Loucy (cell line): ENCODE measurements at regions not wholly inside any gene's neighbourhood (a gene's known extent, or its start where the extent isn't known, plus 50 kb on each side); places are given as distances from the start of the nearest gene placed in this dataset.

Experiments
- H2AFZ ChIP-seq: fragments of 200-600 bp; sonication (generic); 2 replicates; pipeline ENCODE4 v1.6.0; 2016; ENCODE audit warnings: antibody characterized with exemption, mild to moderate bottlenecking, low read length, moderate library complexity
- H3F3A ChIP-seq: fragments of 200-600 bp; 2 replicates; pipeline ENCODE4 v1.6.0; 2016; ENCODE audit warnings: antibody characterized with exemption, low read depth, mild to moderate bottlenecking
- H3K27me3 ChIP-seq: fragments of 200-600 bp; sonication (generic); 2 replicates; pipeline ENCODE4 v1.6.1; 2014; ENCODE audit warnings: low read length, mild to moderate bottlenecking; ENCODE audit not compliant: insufficient read depth, poor library complexity, severe bottlenecking
- H3K36me3 ChIP-seq: fragments of 200-600 bp; sonication (generic); 2 replicates; pipeline ENCODE4 v1.6.1; 2016; ENCODE audit warnings: low read length; ENCODE audit not compliant: insufficient read depth
- H3K4me1 ChIP-seq: fragments of 200-600 bp; sonication (generic); 2 replicates; pipeline ENCODE4 v1.5.1; 2014; ENCODE audit warnings: low read length, mild to moderate bottlenecking; ENCODE audit not compliant: insufficient read depth, poor library complexity, severe bottlenecking
- H3K4me2 ChIP-seq: fragments of 200-600 bp; sonication (generic); 2 replicates; pipeline ENCODE4 v1.6.0; 2014; ENCODE audit warnings: antibody characterized with exemption, low read length, low read depth, mild to moderate bottlenecking; ENCODE audit not compliant: poor library complexity, severe bottlenecking
- H3K4me3 ChIP-seq: fragments of 200-600 bp; sonication (generic); 2 replicates; pipeline ENCODE4 v1.5.1; 2014; ENCODE audit warnings: low read length, mild to moderate bottlenecking, mixed read lengths; ENCODE audit not compliant: poor library complexity, severe bottlenecking
- H3K79me2 ChIP-seq: fragments of 200-600 bp; sonication (generic); 2 replicates; pipeline ENCODE4 v1.6.1; 2014; ENCODE audit warnings: low read length; ENCODE audit not compliant: insufficient read depth
- H3K9ac ChIP-seq: fragments of 200-600 bp; sonication (generic); 2 replicates; pipeline ENCODE4 v1.6.0; 2014; ENCODE audit warnings: mild to moderate bottlenecking, low read depth, low read length, moderate library complexity; ENCODE audit not compliant: poor library complexity, severe bottlenecking
- H3K9me2 ChIP-seq: fragments of 200-600 bp; sonication (generic); replicated peaks from 2 replicates; pipeline ENCODE4 v1.6.1; 2016; ENCODE audit warnings: low read depth, low read length, mixed read lengths
- H3K9me3 ChIP-seq: fragments of 200-600 bp; sonication (generic); 2 replicates; pipeline ENCODE4 v1.6.1; 2014; ENCODE audit warnings: mild to moderate bottlenecking, antibody characterized with exemption, low read length, low read depth; ENCODE audit not compliant: insufficient read depth
- H4K20me1 ChIP-seq: fragments of 200-600 bp; sonication (generic); 2 replicates; pipeline ENCODE4 v1.6.0; 2014; ENCODE audit warnings: antibody characterized with exemption, low read length, mild to moderate bottlenecking; ENCODE audit not compliant: insufficient read depth, poor library complexity, severe bottlenecking
- EZH2phosphoT487 ChIP-seq: fragments of 200-600 bp; IDR thresholded peaks from 2 replicates; pipeline ENCODE4 v1.6.1; 2018; ENCODE audit warnings: antibody characterized with exemption, mild to moderate bottlenecking, moderate library complexity, borderline replicate concordance
- TF ChIP-seq, protein P1 (sequence below): fragments of 200-600 bp; sonication (generic); conservative IDR thresholded peaks from 2 replicates; pipeline ENCODE4 v1.5.1; 2014; ENCODE audit warnings: mild to moderate bottlenecking, antibody characterized with exemption, low read length

DNA sequence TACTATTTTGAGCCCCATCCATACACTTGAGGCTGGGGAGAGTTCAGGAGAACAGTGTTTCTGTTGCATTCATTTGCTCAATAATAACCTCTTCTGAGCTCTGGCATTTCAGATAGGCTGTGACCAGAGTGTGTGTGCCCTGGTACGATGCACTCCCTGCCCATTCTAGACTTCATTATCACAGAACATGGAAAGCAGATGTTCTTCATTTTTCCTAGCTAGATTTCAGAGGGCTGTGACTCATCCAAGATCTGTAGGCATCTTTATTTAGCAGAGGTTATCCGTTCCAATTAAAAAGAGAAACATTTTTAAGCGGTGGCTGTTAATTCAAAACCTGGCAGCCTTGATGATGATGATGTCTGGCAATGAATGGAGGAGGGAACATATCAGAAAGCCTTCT lies 228.8 kb upstream of the EEF2KMT start:
- no peak overlapping the region for H3K9ac ChIP-seq
- no peak overlapping the region for H3K4me2 ChIP-seq
- no peaks in the 10 kb centered on the region for H3K36me3 ChIP-seq
- no peaks in the 10 kb centered on the region for H3K27me3 ChIP-seq
- no peaks in the 10 kb centered on the region for H3K9me3 ChIP-seq
- no peaks in the 10 kb centered on the region for H3K9me2 ChIP-seq
- no peak overlapping the region for H2AFZ ChIP-seq
- no peaks in the 10 kb centered on the region for H3F3A ChIP-seq
- no peaks in the 10 kb centered on the region for H3K4me1 ChIP-seq
- no peak for TF ChIP-seq EZH2phosphoT487
- TF ChIP-seq, protein P1, sequence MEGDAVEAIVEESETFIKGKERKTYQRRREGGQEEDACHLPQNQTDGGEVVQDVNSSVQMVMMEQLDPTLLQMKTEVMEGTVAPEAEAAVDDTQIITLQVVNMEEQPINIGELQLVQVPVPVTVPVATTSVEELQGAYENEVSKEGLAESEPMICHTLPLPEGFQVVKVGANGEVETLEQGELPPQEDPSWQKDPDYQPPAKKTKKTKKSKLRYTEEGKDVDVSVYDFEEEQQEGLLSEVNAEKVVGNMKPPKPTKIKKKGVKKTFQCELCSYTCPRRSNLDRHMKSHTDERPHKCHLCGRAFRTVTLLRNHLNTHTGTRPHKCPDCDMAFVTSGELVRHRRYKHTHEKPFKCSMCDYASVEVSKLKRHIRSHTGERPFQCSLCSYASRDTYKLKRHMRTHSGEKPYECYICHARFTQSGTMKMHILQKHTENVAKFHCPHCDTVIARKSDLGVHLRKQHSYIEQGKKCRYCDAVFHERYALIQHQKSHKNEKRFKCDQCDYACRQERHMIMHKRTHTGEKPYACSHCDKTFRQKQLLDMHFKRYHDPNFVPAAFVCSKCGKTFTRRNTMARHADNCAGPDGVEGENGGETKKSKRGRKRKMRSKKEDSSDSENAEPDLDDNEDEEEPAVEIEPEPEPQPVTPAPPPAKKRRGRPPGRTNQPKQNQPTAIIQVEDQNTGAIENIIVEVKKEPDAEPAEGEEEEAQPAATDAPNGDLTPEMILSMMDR: no peak
- H3K4me3 ChIP-seq: no peak overlapping the region
- no peaks in the 10 kb centered on the region for H3K79me2 ChIP-seq
- no peaks in the 10 kb centered on the region for H4K20me1 ChIP-seq

DNA sequence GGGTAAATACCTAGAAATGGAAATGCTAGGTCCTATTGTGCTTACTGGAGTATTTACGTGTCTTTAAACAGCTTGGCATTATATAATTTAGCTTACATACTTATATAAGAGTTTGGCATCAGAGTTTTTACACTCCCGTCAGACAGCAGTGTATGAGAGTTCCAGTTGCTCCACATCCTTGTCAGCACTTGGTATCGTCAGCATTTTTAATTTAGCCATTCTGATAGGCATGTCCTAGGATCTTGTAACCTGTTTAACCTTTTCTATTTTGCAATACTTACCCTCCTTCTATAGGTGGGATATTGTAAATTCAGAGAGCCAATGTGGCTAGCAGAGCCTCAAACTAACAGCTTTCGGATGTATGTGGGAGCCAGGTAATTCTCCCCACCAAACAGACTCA lies 228.3 kb upstream of the EEF2KMT start:
- no peak overlapping the region for H3K4me3 ChIP-seq
- TF ChIP-seq, protein P1: no peak
- no peak for TF ChIP-seq EZH2phosphoT487
- no peaks in the 10 kb centered on the region for H4K20me1 ChIP-seq
- no peaks in the 10 kb centered on the region for H3K27me3 ChIP-seq
- no peaks in the 10 kb centered on the region for H3K9me2 ChIP-seq
- H3F3A ChIP-seq: no peaks in the 10 kb centered on the region
- no peak overlapping the region for H2AFZ ChIP-seq
- H3K9me3 ChIP-seq: no peaks in the 10 kb centered on the region
- no peak overlapping the region for H3K4me2 ChIP-seq
- no peaks in the 10 kb centered on the region for H3K4me1 ChIP-seq
- no peaks in the 10 kb centered on the region for H3K36me3 ChIP-seq
- no peak overlapping the region for H3K9ac ChIP-seq
- H3K79me2 ChIP-seq: no peaks in the 10 kb centered on the region

DNA sequence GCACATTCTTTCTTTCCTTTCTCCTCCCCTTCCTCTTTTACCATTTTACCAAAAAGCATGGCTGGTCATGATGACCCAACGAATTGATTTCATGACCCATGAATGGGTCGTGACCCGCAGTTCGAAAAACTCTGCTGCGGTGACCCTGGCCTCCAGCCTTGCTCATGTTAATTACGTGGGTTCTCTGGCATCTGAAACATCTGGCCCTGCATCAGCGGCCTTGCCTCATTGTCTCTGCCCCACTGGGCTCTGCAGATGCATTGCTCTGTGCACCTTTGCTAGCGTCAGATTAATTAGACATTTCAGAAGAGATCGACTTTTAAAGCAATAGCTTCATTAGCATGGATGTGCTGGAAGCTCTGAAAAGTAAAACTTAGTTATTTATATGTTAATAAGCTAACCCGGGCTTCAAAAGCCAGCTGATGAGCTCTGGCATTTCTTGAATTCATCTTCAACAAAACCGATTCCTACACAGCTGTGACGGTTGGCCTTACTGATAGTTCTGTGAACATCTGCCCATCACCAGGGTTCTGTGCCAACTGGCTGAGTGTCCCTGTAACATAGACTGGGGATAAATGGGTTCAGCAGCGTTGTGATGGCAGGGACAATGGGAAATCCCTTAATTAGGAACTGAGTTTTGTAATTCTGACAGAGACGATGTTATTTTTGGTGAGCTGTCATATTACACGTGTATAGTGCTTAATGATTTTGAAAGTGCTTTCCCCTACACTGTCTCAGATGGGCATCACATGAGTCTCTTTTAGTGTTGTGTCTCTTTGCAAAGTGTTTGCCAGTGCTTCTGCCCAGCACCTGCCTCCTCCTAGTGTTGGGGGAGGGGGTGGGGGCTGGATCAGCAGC lies 225.9 kb upstream of the EEF2KMT start:
- Histone ChIP-seq H3K4me2 (no peak overlapping the region), H3K27me3 (no peaks in the 10 kb centered on the region), H3K4me1 (no peaks in the 10 kb centered on the region), H3K4me3 (no peak overlapping the region), H3K9me3 (no peaks in the 10 kb centered on the region), H2AFZ (no peak overlapping the region), H3K9me2 (no peaks in the 10 kb centered on the region), H3K79me2 (no peaks in the 10 kb centered on the region), H3F3A (no peaks in the 10 kb centered on the region), H3K36me3 (no peaks in the 10 kb centered on the region), H4K20me1 (no peaks in the 10 kb centered on the region), H3K9ac (no peak overlapping the region)
- TF ChIP-seq, protein P1: no peak
- TF ChIP-seq EZH2phosphoT487: no peak
